ENCODE measurements at regions not wholly inside any gene's neighbourhood (a gene's known extent, or its start where the extent isn't known, plus 50 kb on each side); places are given as distances from the start of the nearest gene placed in this dataset.

DNA sequence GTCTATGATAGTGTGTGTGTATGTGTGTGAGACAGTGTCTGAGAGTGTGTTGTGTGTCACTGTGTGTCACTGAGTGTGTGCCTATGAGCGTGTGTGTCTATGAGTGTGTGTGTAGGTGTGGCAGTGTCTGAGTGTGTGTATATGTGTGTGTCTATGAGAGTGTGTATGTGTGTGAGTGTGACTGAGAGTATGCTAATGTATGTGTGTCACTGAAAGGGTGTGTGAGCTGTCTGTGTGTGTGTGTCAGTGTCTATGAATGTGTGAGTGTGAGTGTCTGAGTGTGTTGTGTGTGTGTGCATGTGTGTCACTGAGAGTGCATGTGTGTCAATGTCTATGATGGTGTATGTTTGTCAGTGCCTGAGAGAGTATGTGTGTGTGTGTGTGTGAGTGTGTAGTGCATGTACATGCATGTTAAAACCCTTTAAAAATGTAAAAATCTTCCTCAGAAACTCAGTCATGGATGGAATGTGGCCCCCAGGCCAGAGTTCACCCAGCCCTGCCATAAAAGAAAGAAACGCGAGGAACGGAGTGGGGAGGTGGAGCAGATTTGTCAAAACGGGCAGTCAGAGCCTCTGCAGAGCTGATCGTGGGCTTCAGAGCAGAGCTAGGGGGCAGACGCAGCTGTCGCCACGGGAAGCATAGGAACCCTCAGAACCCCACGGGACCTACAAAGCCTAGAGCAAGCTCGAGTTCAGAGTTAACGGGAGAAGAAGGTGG lies 218.8 kb downstream of the CTTN start:
- no peaks in the 10 kb centered on the region for H3K27me3 ChIP-seq (ENCODE audit: insufficient read depth, low read depth, low read length)
- H3K27ac ChIP-seq (ENCODE audit: low read length) = no peak overlapping the region
- H4K20me1 ChIP-seq (ENCODE audit: insufficient read depth) = no peaks in the 10 kb centered on the region
- H3K36me3 ChIP-seq (ENCODE audit: insufficient read depth, low read length) = no peaks in the 10 kb centered on the region
- peaks cover 17% of the 10 kb centered on the region for H3K79me2 ChIP-seq (replicated peaks; ENCODE audit: insufficient read depth, low read length)
- no peak overlapping the region for H2AFZ ChIP-seq (ENCODE audit: low read depth, low read length)
- no peaks in the 10 kb centered on the region for H3F3A ChIP-seq (ENCODE audit: insufficient read depth, low read length, poor library complexity, severe bottlenecking)
- no peak overlapping the region for H3K4me2 ChIP-seq (ENCODE audit: low read length)
- H3K9me2 ChIP-seq (ENCODE audit: insufficient read depth, low read length) = no peaks in the 10 kb centered on the region
- no peak for TF ChIP-seq TAF1 (IDR thresholded peaks at IDR 0.05; ENCODE audit: low read depth)
- TF ChIP-seq MXI1 (conservative IDR thresholded peaks at IDR 0.05; ENCODE audit: poor library complexity, severe bottlenecking) = no peak
- no peak for TF ChIP-seq RAD21 (conservative IDR thresholded peaks at IDR 0.05)
- TF ChIP-seq, protein P1, sequence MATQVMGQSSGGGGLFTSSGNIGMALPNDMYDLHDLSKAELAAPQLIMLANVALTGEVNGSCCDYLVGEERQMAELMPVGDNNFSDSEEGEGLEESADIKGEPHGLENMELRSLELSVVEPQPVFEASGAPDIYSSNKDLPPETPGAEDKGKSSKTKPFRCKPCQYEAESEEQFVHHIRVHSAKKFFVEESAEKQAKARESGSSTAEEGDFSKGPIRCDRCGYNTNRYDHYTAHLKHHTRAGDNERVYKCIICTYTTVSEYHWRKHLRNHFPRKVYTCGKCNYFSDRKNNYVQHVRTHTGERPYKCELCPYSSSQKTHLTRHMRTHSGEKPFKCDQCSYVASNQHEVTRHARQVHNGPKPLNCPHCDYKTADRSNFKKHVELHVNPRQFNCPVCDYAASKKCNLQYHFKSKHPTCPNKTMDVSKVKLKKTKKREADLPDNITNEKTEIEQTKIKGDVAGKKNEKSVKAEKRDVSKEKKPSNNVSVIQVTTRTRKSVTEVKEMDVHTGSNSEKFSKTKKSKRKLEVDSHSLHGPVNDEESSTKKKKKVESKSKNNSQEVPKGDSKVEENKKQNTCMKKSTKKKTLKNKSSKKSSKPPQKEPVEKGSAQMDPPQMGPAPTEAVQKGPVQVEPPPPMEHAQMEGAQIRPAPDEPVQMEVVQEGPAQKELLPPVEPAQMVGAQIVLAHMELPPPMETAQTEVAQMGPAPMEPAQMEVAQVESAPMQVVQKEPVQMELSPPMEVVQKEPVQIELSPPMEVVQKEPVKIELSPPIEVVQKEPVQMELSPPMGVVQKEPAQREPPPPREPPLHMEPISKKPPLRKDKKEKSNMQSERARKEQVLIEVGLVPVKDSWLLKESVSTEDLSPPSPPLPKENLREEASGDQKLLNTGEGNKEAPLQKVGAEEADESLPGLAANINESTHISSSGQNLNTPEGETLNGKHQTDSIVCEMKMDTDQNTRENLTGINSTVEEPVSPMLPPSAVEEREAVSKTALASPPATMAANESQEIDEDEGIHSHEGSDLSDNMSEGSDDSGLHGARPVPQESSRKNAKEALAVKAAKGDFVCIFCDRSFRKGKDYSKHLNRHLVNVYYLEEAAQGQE (IDR thresholded peaks at IDR 0.05; ENCODE audit: borderline replicate concordance) = no peak
- no peak for TF ChIP-seq POLR2AphosphoS5 (IDR thresholded peaks at IDR 0.05)
- TF ChIP-seq, protein P2, sequence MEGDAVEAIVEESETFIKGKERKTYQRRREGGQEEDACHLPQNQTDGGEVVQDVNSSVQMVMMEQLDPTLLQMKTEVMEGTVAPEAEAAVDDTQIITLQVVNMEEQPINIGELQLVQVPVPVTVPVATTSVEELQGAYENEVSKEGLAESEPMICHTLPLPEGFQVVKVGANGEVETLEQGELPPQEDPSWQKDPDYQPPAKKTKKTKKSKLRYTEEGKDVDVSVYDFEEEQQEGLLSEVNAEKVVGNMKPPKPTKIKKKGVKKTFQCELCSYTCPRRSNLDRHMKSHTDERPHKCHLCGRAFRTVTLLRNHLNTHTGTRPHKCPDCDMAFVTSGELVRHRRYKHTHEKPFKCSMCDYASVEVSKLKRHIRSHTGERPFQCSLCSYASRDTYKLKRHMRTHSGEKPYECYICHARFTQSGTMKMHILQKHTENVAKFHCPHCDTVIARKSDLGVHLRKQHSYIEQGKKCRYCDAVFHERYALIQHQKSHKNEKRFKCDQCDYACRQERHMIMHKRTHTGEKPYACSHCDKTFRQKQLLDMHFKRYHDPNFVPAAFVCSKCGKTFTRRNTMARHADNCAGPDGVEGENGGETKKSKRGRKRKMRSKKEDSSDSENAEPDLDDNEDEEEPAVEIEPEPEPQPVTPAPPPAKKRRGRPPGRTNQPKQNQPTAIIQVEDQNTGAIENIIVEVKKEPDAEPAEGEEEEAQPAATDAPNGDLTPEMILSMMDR (IDR thresholded peaks at IDR 0.05; ENCODE audit: poor library complexity, severe bottlenecking) = no peak
- no peak for TF ChIP-seq EZH2 (IDR thresholded peaks at IDR 0.05; ENCODE audit: borderline replicate concordance, insufficient read depth, low read length, poor library complexity, severe bottlenecking)
- no peak for TF ChIP-seq EP300 (conservative IDR thresholded peaks at IDR 0.05; ENCODE audit: poor library complexity, severe bottlenecking)
- TF ChIP-seq SMC3 (conservative IDR thresholded peaks at IDR 0.05; ENCODE audit: poor library complexity) = no peak
- H3K9me3 ChIP-seq (ENCODE audit: low read length) = no peaks in the 10 kb centered on the region
- H3K9ac ChIP-seq (ENCODE audit: low read length) = no peak overlapping the region
- H3K4me3 ChIP-seq (ENCODE audit: low read length) = no peak overlapping the region

DNA sequence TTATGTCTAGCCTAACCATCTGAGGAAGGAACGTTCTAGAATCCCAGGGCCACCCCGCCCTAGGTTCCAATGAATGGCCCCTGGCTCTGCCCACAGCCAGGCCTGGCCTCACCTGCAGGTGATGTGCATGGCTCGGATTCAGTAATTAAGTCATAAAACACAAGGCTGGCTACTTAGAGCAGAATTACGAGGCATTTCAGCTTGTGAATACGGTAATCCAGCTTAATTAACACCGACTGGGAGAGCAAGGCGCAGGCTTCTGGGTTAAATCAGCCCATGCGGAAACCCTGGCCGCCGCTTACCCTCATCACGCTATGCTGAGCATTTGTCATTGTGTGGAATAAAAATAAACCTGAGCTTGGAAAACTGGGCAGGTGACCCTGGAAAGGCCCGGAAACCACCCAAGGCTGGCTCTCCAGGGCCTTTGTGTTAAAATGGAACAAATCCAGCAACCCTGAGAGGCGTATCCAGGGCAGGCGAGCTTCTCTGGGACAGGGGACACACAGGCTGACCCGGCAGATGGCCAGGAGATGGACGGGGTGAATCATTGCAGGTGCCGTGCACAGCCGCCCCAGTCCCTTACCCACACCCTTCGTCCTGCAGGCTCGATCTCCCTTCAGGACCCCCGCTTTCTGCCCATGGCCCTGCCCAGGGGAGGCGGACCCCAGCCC lies 220.2 kb downstream of the CTTN start:
- no peak overlapping the region for H3K27ac ChIP-seq (ENCODE audit: low read length)
- no peaks in the 10 kb centered on the region for H3K9me2 ChIP-seq (ENCODE audit: insufficient read depth, low read length)
- no peaks in the 10 kb centered on the region for H3K36me3 ChIP-seq (ENCODE audit: insufficient read depth, low read length)
- no peak overlapping the region for H3K9ac ChIP-seq (ENCODE audit: low read length)
- peaks cover 22% of the 10 kb centered on the region for H3K79me2 ChIP-seq (replicated peaks; ENCODE audit: insufficient read depth, low read length)
- H2AFZ ChIP-seq (ENCODE audit: low read depth, low read length) = no peak overlapping the region
- no peaks in the 10 kb centered on the region for H3F3A ChIP-seq (ENCODE audit: insufficient read depth, low read length, poor library complexity, severe bottlenecking)
- TF ChIP-seq MXI1 (conservative IDR thresholded peaks at IDR 0.05; ENCODE audit: poor library complexity, severe bottlenecking) = no peak
- no peak for TF ChIP-seq RAD21 (conservative IDR thresholded peaks at IDR 0.05)
- TF ChIP-seq SMC3 (conservative IDR thresholded peaks at IDR 0.05; ENCODE audit: poor library complexity) = no peak
- no peak for TF ChIP-seq EP300 (conservative IDR thresholded peaks at IDR 0.05; ENCODE audit: poor library complexity, severe bottlenecking)
- TF ChIP-seq, protein P1 (IDR thresholded peaks at IDR 0.05; ENCODE audit: borderline replicate concordance) = no peak
- TF ChIP-seq TAF1 (IDR thresholded peaks at IDR 0.05; ENCODE audit: low read depth) = no peak
- no peak for TF ChIP-seq POLR2AphosphoS5 (IDR thresholded peaks at IDR 0.05)
- TF ChIP-seq, protein P2 (IDR thresholded peaks at IDR 0.05; ENCODE audit: poor library complexity, severe bottlenecking) = no peak
- no peak for TF ChIP-seq EZH2 (IDR thresholded peaks at IDR 0.05; ENCODE audit: borderline replicate concordance, insufficient read depth, low read length, poor library complexity, severe bottlenecking)
- H3K9me3 ChIP-seq (ENCODE audit: low read length) = no peaks in the 10 kb centered on the region
- H3K4me3 ChIP-seq (ENCODE audit: low read length) = no peak overlapping the region
- no peaks in the 10 kb centered on the region for H4K20me1 ChIP-seq (ENCODE audit: insufficient read depth)
- no peaks in the 10 kb centered on the region for H3K27me3 ChIP-seq (ENCODE audit: insufficient read depth, low read depth, low read length)
- no peak overlapping the region for H3K4me2 ChIP-seq (ENCODE audit: low read length)
